ENCODE measurements at regions not wholly inside any gene's neighbourhood (a gene's known extent, or its start where the extent isn't known, plus 50 kb on each side); places are given as distances from the start of the nearest gene placed in this dataset.

GRCh38 chr16:50446861-50447260 is 78.1 kb upstream of the BRD7 start:
- H3K4me1 ChIP-seq (ENCODE audit: insufficient read depth, low read length) = no peaks in the 10 kb centered on the region

GRCh38 chr16:50445621-50446555 is 77.1 kb upstream of the BRD7 start:
- Histone ChIP-seq H3K9me3 (ENCODE audit: low read length) (no peaks in the 10 kb centered on the region), H3K27ac (ENCODE audit: low read depth, low read length) (no peak overlapping the region), H3K4me1 (ENCODE audit: insufficient read depth, low read length) (no peaks in the 10 kb centered on the region), H3K9ac (ENCODE audit: low read length) (no peak overlapping the region), H3K4me3 (ENCODE audit: low read depth in 1 of 2, low read length in 2 of 2) (no peak overlapping the region), H3K27me3 (ENCODE audit: control insufficient read depth in 1 of 2, insufficient read depth in 2 of 2, low read length in 2 of 2) (no peaks in the 10 kb centered on the region), H3K36me3 (ENCODE audit: insufficient read depth, low read length) (no peaks in the 10 kb centered on the region)

More at GRCh38 chr16:50446861-50447260, 78.1 kb upstream of the BRD7 start:
- no peaks in the 10 kb centered on the region for H3K27me3 ChIP-seq (ENCODE audit: control insufficient read depth in 1 of 2, insufficient read depth in 2 of 2, low read length in 2 of 2)
- H3K4me3 ChIP-seq (ENCODE audit: low read depth in 1 of 2, low read length in 2 of 2) = no peak overlapping the region
- no peak overlapping the region for H3K9ac ChIP-seq (ENCODE audit: low read length)
- no peaks in the 10 kb centered on the region for H3K36me3 ChIP-seq (ENCODE audit: insufficient read depth, low read length)
- no peaks in the 10 kb centered on the region for H3K9me3 ChIP-seq (ENCODE audit: low read length)
- H3K27ac ChIP-seq (ENCODE audit: low read depth, low read length) = no peak overlapping the region

GRCh38 chr16:50444526-50444925 is 75.7 kb upstream of the BRD7 start:
- H3K27me3 ChIP-seq (ENCODE audit: control insufficient read depth in 1 of 2, insufficient read depth in 2 of 2, low read length in 2 of 2) = no peaks in the 10 kb centered on the region
- no peak overlapping the region for H3K4me3 ChIP-seq (ENCODE audit: low read depth in 1 of 2, low read length in 2 of 2)
- H3K4me1 ChIP-seq (ENCODE audit: insufficient read depth, low read length) = no peaks in the 10 kb centered on the region
- H3K9me3 ChIP-seq (ENCODE audit: low read length) = no peaks in the 10 kb centered on the region
- H3K27ac ChIP-seq (ENCODE audit: low read depth, low read length) = no peak overlapping the region
- H3K36me3 ChIP-seq (ENCODE audit: insufficient read depth, low read length) = no peaks in the 10 kb centered on the region
- H3K9ac ChIP-seq (ENCODE audit: low read length) = no peak overlapping the region

- Histone ChIP-seq H3K9ac (ENCODE audit: low read length) (no peak overlapping the region), H3K36me3 (ENCODE audit: insufficient read depth, low read length) (no peaks in the 10 kb centered on the region), H3K27me3 (ENCODE audit: control insufficient read depth in 1 of 2, insufficient read depth in 2 of 2, low read length in 2 of 2) (no peaks in the 10 kb centered on the region), H3K4me3 (ENCODE audit: low read depth in 1 of 2, low read length in 2 of 2) (no peak overlapping the region), H3K4me1 (ENCODE audit: insufficient read depth, low read length) (no peaks in the 10 kb centered on the region), H3K9me3 (ENCODE audit: low read length) (no peaks in the 10 kb centered on the region), H3K27ac (ENCODE audit: low read depth, low read length) (no peak overlapping the region)
Measured at GRCh38 chr16:50442221-50442620, 73.4 kb upstream of the BRD7 start.

- no peaks in the 10 kb centered on the region for H3K27me3 ChIP-seq (ENCODE audit: control insufficient read depth in 1 of 2, insufficient read depth in 2 of 2, low read length in 2 of 2)
- no peaks in the 10 kb centered on the region for H3K36me3 ChIP-seq (ENCODE audit: insufficient read depth, low read length)
- H3K4me3 ChIP-seq (ENCODE audit: low read depth in 1 of 2, low read length in 2 of 2) = no peak overlapping the region
- H3K9ac ChIP-seq (ENCODE audit: low read length) = no peak overlapping the region
- no peak overlapping the region for H3K27ac ChIP-seq (ENCODE audit: low read depth, low read length)
- no peaks in the 10 kb centered on the region for H3K9me3 ChIP-seq (ENCODE audit: low read length)
- no peaks in the 10 kb centered on the region for H3K4me1 ChIP-seq (ENCODE audit: insufficient read depth, low read length)
Measured at GRCh38 chr16:50441486-50442157, 72.8 kb upstream of the BRD7 start.

- H3K9me3 ChIP-seq (ENCODE audit: low read length) = no peaks in the 10 kb centered on the region
- H3K4me1 ChIP-seq (ENCODE audit: insufficient read depth, low read length) = no peaks in the 10 kb centered on the region
- no peak overlapping the region for H3K27ac ChIP-seq (ENCODE audit: low read depth, low read length)
- H3K36me3 ChIP-seq (ENCODE audit: insufficient read depth, low read length) = no peaks in the 10 kb centered on the region
- H3K27me3 ChIP-seq (ENCODE audit: control insufficient read depth in 1 of 2, insufficient read depth in 2 of 2, low read length in 2 of 2) = no peaks in the 10 kb centered on the region
- no peak overlapping the region for H3K9ac ChIP-seq (ENCODE audit: low read length)
- no peak overlapping the region for H3K4me3 ChIP-seq (ENCODE audit: low read depth in 1 of 2, low read length in 2 of 2)
Measured at GRCh38 chr16:50440991-50441390, 72.2 kb upstream of the BRD7 start.

GRCh38 chr16:50440531-50440930 is 71.7 kb upstream of the BRD7 start:
- Histone ChIP-seq H3K9me3 (ENCODE audit: low read length) (no peaks in the 10 kb centered on the region), H3K27me3 (ENCODE audit: control insufficient read depth in 1 of 2, insufficient read depth in 2 of 2, low read length in 2 of 2) (no peaks in the 10 kb centered on the region), H3K36me3 (ENCODE audit: insufficient read depth, low read length) (no peaks in the 10 kb centered on the region), H3K9ac (ENCODE audit: low read length) (no peak overlapping the region), H3K4me3 (ENCODE audit: low read depth in 1 of 2, low read length in 2 of 2) (no peak overlapping the region), H3K4me1 (ENCODE audit: insufficient read depth, low read length) (no peaks in the 10 kb centered on the region), H3K27ac (ENCODE audit: low read depth, low read length) (no peak overlapping the region)

- no peak overlapping the region for H3K4me3 ChIP-seq (ENCODE audit: low read depth in 1 of 2, low read length in 2 of 2)
- H3K27ac ChIP-seq (ENCODE audit: low read depth, low read length) = no peak overlapping the region
- no peaks in the 10 kb centered on the region for H3K36me3 ChIP-seq (ENCODE audit: insufficient read depth, low read length)
- H3K9me3 ChIP-seq (ENCODE audit: low read length) = no peaks in the 10 kb centered on the region
- no peaks in the 10 kb centered on the region for H3K27me3 ChIP-seq (ENCODE audit: control insufficient read depth in 1 of 2, insufficient read depth in 2 of 2, low read length in 2 of 2)
- H3K9ac ChIP-seq (ENCODE audit: low read length) = no peak overlapping the region
- H3K4me1 ChIP-seq (ENCODE audit: insufficient read depth, low read length) = no peaks in the 10 kb centered on the region
Measured at GRCh38 chr16:50437769-50438437, 69.1 kb upstream of the BRD7 start.

GRCh38 chr16:50436271-50436670 is 67.5 kb upstream of the BRD7 start:
- Histone ChIP-seq H3K9ac (ENCODE audit: low read length) (no peak overlapping the region), H3K9me3 (ENCODE audit: low read length) (no peaks in the 10 kb centered on the region), H3K4me1 (ENCODE audit: insufficient read depth, low read length) (no peaks in the 10 kb centered on the region), H3K4me3 (ENCODE audit: low read depth in 1 of 2, low read length in 2 of 2) (no peak overlapping the region), H3K27me3 (ENCODE audit: control insufficient read depth in 1 of 2, insufficient read depth in 2 of 2, low read length in 2 of 2) (no peaks in the 10 kb centered on the region), H3K36me3 (ENCODE audit: insufficient read depth, low read length) (no peaks in the 10 kb centered on the region), H3K27ac (ENCODE audit: low read depth, low read length) (no peak overlapping the region)

GRCh38 chr16:50434872-50435478 is 66.2 kb upstream of the BRD7 start:
- Histone ChIP-seq H3K4me1 (ENCODE audit: insufficient read depth, low read length) (no peaks in the 10 kb centered on the region), H3K9me3 (ENCODE audit: low read length) (no peaks in the 10 kb centered on the region), H3K27ac (ENCODE audit: low read depth, low read length) (no peak overlapping the region), H3K36me3 (ENCODE audit: insufficient read depth, low read length) (no peaks in the 10 kb centered on the region), H3K9ac (ENCODE audit: low read length) (no peak overlapping the region), H3K27me3 (ENCODE audit: control insufficient read depth in 1 of 2, insufficient read depth in 2 of 2, low read length in 2 of 2) (no peaks in the 10 kb centered on the region), H3K4me3 (ENCODE audit: low read depth in 1 of 2, low read length in 2 of 2) (no peak overlapping the region)

- Histone ChIP-seq H3K9ac (ENCODE audit: low read length) (no peak overlapping the region), H3K27me3 (ENCODE audit: control insufficient read depth in 1 of 2, insufficient read depth in 2 of 2, low read length in 2 of 2) (no peaks in the 10 kb centered on the region), H3K36me3 (ENCODE audit: insufficient read depth, low read length) (no peaks in the 10 kb centered on the region), H3K4me1 (ENCODE audit: insufficient read depth, low read length) (no peaks in the 10 kb centered on the region), H3K9me3 (ENCODE audit: low read length) (no peaks in the 10 kb centered on the region), H3K4me3 (ENCODE audit: low read depth in 1 of 2, low read length in 2 of 2) (no peak overlapping the region), H3K27ac (ENCODE audit: low read depth, low read length) (no peak overlapping the region)
Measured at GRCh38 chr16:50430076-50430475, 61.3 kb upstream of the BRD7 start.
